ENCODE measurements at regions not wholly inside any gene's neighbourhood (a gene's known extent, or its start where the extent isn't known, plus 50 kb on each side); places are given as distances from the start of the nearest gene placed in this dataset.

DNA sequence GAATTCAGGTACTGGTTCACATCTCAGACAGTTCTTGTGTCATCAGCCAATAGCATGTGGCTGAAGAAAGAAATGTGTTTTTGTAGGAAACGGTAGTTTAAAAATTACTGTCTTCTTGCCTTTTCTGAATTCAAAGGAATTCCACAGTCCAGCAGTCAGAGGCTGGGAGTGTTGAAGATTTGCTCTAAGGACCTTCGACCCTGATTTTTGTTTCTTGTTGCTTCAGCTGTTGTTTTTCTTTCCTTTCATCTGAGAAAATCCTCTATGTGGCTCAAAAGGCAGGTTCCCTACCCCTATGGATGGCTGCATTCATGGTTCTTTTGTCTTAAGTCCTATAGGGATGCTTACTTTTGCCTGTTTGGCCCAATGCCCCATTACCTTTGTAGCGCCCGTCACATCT is 304.9 kb downstream of the TMEM167A start:
- WGBS (ENCODE audit: missing lambda C conversion rate) = 44% methylated on average over 4 of the region's 4 CpGs
- Histone ChIP-seq H3K4me3 (no peak overlapping the region), H3K27ac (no peak overlapping the region), H3K4me1 (no peaks in the 10 kb centered on the region), H3K4me2 (no peak overlapping the region), H3K9me3 (peaks cover 3% of the 10 kb centered on the region; the same call in 1 of the 3 replicates)
- ChIA-PET POLR2A (no interaction called here), CTCF (no interaction called here)
- no peak for TF ChIP-seq EHMT2 (IDR thresholded peaks at IDR 0.05; ENCODE audit: low read depth)
- no peak for TF ChIP-seq HOXA7 (CRISPR knock-in tag; IDR thresholded peaks at IDR 0.05)
- no peak for TF ChIP-seq CBX2 (IDR thresholded peaks at IDR 0.05; ENCODE audit: borderline replicate concordance, low read depth)
- TF ChIP-seq, protein P1, sequence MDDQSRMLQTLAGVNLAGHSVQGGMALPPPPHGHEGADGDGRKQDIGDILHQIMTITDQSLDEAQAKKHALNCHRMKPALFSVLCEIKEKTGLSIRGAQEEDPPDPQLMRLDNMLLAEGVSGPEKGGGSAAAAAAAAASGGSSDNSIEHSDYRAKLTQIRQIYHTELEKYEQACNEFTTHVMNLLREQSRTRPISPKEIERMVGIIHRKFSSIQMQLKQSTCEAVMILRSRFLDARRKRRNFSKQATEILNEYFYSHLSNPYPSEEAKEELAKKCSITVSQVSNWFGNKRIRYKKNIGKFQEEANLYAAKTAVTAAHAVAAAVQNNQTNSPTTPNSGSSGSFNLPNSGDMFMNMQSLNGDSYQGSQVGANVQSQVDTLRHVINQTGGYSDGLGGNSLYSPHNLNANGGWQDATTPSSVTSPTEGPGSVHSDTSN (IDR thresholded peaks at IDR 0.05) = no peak
- TF ChIP-seq SREBF2 (IDR thresholded peaks at IDR 0.05) = no peak
- TF ChIP-seq ZNF302 (CRISPR knock-in tag; IDR thresholded peaks at IDR 0.05) = no peak
- TF ChIP-seq ZFP36 (IDR thresholded peaks at IDR 0.05; ENCODE audit: borderline replicate concordance, partially characterized antibody) = no peak
- no peak for TF ChIP-seq POLR2A (IDR thresholded peaks at IDR 0.05; ENCODE audit: low read length)
- no peak for TF ChIP-seq TP53 (CRISPR knock-in tag; IDR thresholded peaks at IDR 0.05)
- TF ChIP-seq, protein P2, sequence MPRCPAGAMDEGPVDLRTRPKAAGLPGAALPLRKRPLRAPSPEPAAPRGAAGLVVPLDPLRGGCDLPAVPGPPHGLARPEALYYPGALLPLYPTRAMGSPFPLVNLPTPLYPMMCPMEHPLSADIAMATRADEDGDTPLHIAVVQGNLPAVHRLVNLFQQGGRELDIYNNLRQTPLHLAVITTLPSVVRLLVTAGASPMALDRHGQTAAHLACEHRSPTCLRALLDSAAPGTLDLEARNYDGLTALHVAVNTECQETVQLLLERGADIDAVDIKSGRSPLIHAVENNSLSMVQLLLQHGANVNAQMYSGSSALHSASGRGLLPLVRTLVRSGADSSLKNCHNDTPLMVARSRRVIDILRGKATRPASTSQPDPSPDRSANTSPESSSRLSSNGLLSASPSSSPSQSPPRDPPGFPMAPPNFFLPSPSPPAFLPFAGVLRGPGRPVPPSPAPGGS (IDR thresholded peaks at IDR 0.05) = no peak
- no peak for TF ChIP-seq TFCP2L1 (CRISPR knock-in tag; IDR thresholded peaks at IDR 0.05)
- TF ChIP-seq HOXB13 (CRISPR knock-in tag; IDR thresholded peaks at IDR 0.05; ENCODE audit: low read depth) = no peak
- TF ChIP-seq, protein P3, sequence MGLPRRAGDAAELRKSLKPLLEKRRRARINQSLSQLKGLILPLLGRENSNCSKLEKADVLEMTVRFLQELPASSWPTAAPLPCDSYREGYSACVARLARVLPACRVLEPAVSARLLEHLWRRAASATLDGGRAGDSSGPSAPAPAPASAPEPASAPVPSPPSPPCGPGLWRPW (IDR thresholded peaks at IDR 0.05) = no peak
- TF ChIP-seq EHF (CRISPR knock-in tag; IDR thresholded peaks at IDR 0.05) = no peak
- no peak for TF ChIP-seq FOSL2 (IDR thresholded peaks at IDR 0.05)
- TF ChIP-seq FOSL2 (CRISPR knock-in tag; IDR thresholded peaks at IDR 0.05) = no peak
- TF ChIP-seq NPAS2 (CRISPR knock-in tag; IDR thresholded peaks at IDR 0.05; ENCODE audit: borderline replicate concordance) = no peak
- DNase-seq (ENCODE audit: low read depth in 1 of 2, low spot score in 1 of 2) (no peak), ATAC-seq (no peak), FAIRE-seq (no peak)

DNA sequence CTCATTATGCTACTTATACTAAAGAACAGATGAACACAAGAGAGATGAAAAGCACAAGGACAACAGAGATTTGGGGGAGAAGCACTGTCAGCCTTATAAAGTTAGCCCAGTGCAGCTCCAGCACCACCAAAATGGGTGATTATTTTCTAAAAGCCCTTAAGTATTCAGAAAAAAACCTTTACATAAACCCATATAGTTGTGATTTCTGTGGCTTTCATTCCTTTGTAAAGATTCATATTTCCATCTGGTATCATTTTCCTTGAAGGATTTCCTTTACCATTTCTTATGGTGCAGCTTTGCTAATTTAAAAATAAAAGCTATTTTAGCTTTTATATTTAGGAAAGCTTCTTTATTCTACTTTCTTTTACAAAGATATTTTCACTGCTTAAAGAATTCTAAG is 311.0 kb downstream of the TMEM167A start:
- Histone ChIP-seq H3K9me3 (peaks cover 3% of the 10 kb centered on the region; the same call in 1 of the 3 replicates), H3K4me1 (0 out of 3 replicates have a peak, but pooled peaks cover 5% of the 10 kb centered on the region), H3K27ac (no peak overlapping the region), H3K4me3 (no peak overlapping the region), H3K4me2 (no peak overlapping the region)
- ChIA-PET CTCF (interaction anchor here (1.3 kb wide), 1 partner anchor 18 kb away, joined by 4 read pairs; no protein-coding TSS in a partner anchor), POLR2A (no interaction called here)
- DNase-seq (ENCODE audit: low read depth in 1 of 2, low spot score in 1 of 2) (no peak), ATAC-seq (no peak), FAIRE-seq (no peak)
- TF ChIP-seq GATA3 (IDR thresholded peaks at IDR 0.05; ENCODE audit: borderline replicate concordance) (no peak), RAD21 (conservative IDR thresholded peaks at IDR 0.05 in 1 of 2, IDR thresholded peaks at IDR 0.05 in 1 of 2) (no peak), ESRRA (IDR thresholded peaks at IDR 0.05; ENCODE audit: borderline replicate concordance, low read length) (no peak), PHF8 (IDR thresholded peaks at IDR 0.05; ENCODE audit: borderline replicate concordance, low read depth) (no peak), CBX8 (IDR thresholded peaks at IDR 0.05) (no peak), CHD2 (IDR thresholded peaks at IDR 0.05; ENCODE audit: low read length, partially characterized antibody) (no peak), ZC3H11A (IDR thresholded peaks at IDR 0.05) (no peak), CBX2 (IDR thresholded peaks at IDR 0.05; ENCODE audit: borderline replicate concordance, low read depth) (no peak)
- TF ChIP-seq, protein P4, sequence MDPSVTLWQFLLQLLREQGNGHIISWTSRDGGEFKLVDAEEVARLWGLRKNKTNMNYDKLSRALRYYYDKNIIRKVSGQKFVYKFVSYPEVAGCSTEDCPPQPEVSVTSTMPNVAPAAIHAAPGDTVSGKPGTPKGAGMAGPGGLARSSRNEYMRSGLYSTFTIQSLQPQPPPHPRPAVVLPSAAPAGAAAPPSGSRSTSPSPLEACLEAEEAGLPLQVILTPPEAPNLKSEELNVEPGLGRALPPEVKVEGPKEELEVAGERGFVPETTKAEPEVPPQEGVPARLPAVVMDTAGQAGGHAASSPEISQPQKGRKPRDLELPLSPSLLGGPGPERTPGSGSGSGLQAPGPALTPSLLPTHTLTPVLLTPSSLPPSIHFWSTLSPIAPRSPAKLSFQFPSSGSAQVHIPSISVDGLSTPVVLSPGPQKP (IDR thresholded peaks at IDR 0.05; ENCODE audit: low read depth, low read length) = no peak
- TF ChIP-seq, protein P5, sequence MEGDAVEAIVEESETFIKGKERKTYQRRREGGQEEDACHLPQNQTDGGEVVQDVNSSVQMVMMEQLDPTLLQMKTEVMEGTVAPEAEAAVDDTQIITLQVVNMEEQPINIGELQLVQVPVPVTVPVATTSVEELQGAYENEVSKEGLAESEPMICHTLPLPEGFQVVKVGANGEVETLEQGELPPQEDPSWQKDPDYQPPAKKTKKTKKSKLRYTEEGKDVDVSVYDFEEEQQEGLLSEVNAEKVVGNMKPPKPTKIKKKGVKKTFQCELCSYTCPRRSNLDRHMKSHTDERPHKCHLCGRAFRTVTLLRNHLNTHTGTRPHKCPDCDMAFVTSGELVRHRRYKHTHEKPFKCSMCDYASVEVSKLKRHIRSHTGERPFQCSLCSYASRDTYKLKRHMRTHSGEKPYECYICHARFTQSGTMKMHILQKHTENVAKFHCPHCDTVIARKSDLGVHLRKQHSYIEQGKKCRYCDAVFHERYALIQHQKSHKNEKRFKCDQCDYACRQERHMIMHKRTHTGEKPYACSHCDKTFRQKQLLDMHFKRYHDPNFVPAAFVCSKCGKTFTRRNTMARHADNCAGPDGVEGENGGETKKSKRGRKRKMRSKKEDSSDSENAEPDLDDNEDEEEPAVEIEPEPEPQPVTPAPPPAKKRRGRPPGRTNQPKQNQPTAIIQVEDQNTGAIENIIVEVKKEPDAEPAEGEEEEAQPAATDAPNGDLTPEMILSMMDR (IDR thresholded peaks at IDR 0.05) = no peak
- TF ChIP-seq, protein P6, sequence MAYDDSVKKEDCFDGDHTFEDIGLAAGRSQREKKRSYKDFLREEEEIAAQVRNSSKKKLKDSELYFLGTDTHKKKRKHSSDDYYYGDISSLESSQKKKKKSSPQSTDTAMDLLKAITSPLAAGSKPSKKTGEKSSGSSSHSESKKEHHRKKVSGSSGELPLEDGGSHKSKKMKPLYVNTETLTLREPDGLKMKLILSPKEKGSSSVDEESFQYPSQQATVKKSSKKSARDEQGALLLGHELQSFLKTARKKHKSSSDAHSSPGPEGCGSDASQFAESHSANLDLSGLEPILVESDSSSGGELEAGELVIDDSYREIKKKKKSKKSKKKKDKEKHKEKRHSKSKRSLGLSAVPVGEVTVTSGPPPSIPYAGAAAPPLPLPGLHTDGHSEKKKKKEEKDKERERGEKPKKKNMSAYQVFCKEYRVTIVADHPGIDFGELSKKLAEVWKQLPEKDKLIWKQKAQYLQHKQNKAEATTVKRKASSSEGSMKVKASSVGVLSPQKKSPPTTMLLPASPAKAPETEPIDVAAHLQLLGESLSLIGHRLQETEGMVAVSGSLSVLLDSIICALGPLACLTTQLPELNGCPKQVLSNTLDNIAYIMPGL (CRISPR knock-in tag; IDR thresholded peaks at IDR 0.05; ENCODE audit: borderline replicate concordance) = no peak
- TF ChIP-seq, protein P1 (IDR thresholded peaks at IDR 0.05) = no peak
